Activated naive CD8-positive, alpha-beta T cell (primary cell): ENCODE measurements at regions not wholly inside any gene's neighbourhood (a gene's known extent, or its start where the extent isn't known, plus 50 kb on each side); places are given as distances from the start of the nearest gene placed in this dataset.
"Not testable (repeated sequence)": the region's sequence is repeated elsewhere in the genome, so short reads cannot be mapped to it uniquely, and the experiment has no call there.

Experiments used
- H3K27ac Mint-ChIP-seq: one replicate; pipeline ENCODE4 v1.8.0; 2021; ENCODE audit warnings: mixed read lengths
- H3K27me3 Mint-ChIP-seq: one replicate; pipeline ENCODE4 v1.8.0; 2021; ENCODE audit warnings: mixed read lengths
- H3K36me3 Mint-ChIP-seq: one replicate; pipeline ENCODE4 v1.8.0; 2021; ENCODE audit warnings: mixed read lengths
- H3K4me1 Mint-ChIP-seq: one replicate; pipeline ENCODE4 v1.8.0; 2021; ENCODE audit warnings: low read depth, mixed read lengths
- H3K4me3 Mint-ChIP-seq: one replicate; pipeline ENCODE4 v1.8.0; 2021; ENCODE audit warnings: mild to moderate bottlenecking, mixed read lengths
- H3K9me3 Mint-ChIP-seq: one replicate; pipeline ENCODE4 v1.8.0; 2021; ENCODE audit warnings: low read depth, mixed read lengths

DNA sequence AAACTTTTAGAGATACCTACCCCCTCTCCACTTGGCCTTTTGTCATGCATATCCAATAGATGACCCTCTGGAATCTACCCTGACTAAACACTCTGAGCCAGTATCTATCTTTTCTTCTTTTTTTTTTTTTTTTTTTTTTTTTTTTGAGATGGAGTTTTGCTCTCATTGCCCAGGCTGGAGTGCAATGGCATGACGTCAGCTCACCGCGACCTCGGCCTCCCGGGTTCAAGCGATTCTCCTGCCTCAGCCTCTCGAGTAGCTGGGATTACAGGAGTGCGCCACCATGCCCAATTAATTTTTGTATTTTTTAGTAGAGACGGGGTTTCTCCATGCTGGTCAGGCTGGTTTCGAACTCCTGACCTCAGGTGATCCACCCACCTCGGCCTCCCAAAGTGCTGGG lies 50.8 kb upstream of the GRIN2B start:
- not testable (repeated sequence) for H3K4me3 Mint-ChIP-seq, H3K36me3 Mint-ChIP-seq, H3K27me3 Mint-ChIP-seq

DNA sequence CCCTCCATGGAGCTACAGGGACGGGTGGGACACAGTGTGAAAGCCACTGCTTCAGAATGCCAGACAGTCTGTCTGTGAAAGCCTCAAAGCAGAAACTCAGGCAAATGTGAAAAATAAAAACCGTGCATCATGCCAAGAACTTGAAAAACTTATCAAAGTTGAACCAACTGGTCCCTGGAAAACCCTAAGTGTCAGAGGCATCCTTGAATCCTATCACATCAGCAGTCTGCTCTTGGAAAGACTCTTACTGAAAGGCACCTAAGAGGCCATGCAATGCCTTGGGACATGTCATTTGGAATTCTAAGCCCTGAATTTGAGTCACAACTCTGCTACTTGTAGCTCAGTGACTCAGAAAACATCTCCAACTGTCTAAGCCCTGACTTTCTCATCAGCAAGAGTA lies 62.4 kb upstream of the GRIN2B start:
- Mint-ChIP-seq H3K27me3 (no peaks in the 10 kb centered on the region), H3K36me3 (no peaks in the 10 kb centered on the region), H3K4me1 (no peaks in the 10 kb centered on the region), H3K9me3 (peaks cover 6% of the 10 kb centered on the region), H3K4me3 (no peak overlapping the region), H3K27ac (no peak overlapping the region)

More for the DNA sequence above, 50.8 kb upstream of the GRIN2B start:
- H3K27ac Mint-ChIP-seq, H3K4me1 Mint-ChIP-seq, H3K9me3 Mint-ChIP-seq: not testable (repeated sequence)

DNA sequence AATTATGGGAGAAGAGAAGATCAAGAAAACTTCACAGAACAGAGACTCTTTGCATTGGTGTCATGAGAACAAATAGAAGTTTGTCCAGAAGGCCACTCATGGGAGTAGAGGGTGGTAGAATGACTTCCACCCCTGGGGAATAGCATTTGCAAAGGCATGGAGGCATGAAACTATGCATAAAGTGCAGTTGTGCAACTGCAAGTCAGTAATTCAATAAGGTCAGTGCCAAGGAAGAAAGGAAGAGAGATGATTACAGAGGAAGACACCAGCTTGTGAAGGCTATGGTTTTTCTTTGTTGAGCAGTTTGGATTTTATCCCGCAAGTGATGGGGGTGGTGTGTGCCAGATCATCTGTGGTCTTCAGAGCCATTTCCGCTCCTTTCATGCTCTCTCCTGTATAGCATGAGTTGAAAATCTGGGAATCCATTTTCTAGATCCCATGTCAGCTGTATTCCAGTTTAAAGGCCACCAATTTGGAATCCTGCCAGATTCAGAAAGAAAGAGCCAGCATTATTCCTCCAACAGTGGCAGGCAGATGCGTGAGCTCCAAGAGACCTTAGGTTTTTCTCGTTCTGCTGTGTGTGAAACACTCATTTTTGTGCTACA lies 67.6 kb upstream of the GRIN2B start:
- Mint-ChIP-seq H3K27ac (no peak overlapping the region), H3K4me3 (no peak overlapping the region), H3K4me1 (no peaks in the 10 kb centered on the region), H3K27me3 (no peaks in the 10 kb centered on the region), H3K36me3 (no peaks in the 10 kb centered on the region), H3K9me3 (no peaks in the 10 kb centered on the region)

DNA sequence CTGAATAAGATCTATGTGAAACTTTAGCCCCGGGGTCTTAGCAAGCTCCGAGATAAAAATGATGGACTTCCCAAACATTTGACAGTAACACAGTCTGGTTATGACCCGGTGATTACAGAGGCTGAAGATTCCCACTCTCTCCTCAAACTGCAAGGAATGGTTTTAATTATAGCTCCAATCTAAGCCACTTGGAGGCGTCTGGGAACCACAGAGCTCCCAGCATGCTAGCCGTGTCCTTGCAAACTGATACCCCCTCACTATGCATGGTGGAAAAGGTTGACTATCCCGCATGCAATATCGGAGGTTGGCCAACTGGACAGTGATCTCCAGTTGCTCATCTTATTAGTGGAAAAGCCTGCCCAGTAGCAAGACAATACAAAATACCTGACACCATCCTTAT lies 76.5 kb upstream of the GRIN2B start:
- Mint-ChIP-seq H3K4me1 (no peaks in the 10 kb centered on the region), H3K9me3 (no peaks in the 10 kb centered on the region), H3K27ac (no peak overlapping the region), H3K4me3 (no peak overlapping the region), H3K36me3 (no peaks in the 10 kb centered on the region), H3K27me3 (peaks cover 8% of the 10 kb centered on the region)

DNA sequence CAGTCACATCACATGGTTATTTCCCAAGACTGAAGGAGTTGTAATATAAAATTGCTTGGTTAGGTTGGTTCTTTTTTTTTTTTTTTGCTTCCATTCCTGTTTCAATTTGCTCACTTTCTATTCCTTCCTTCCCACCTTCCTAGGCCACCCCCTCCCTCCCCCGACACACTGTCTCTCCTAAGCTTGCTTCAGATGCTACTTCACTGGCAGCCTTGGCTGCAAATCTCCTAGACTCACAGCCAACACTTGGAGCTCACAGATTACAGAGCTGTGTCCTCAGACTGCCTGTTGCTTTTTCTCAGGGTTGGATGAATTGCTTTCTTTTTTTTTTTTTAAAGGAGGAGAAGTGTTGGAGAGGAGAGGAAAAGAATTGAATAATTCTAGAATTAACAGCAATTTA lies 77.3 kb upstream of the GRIN2B start:
- Mint-ChIP-seq H3K9me3 (no peaks in the 10 kb centered on the region), H3K27ac (no peak overlapping the region), H3K4me1 (no peaks in the 10 kb centered on the region), H3K36me3 (no peaks in the 10 kb centered on the region), H3K4me3 (no peak overlapping the region), H3K27me3 (peaks cover 9% of the 10 kb centered on the region)

DNA sequence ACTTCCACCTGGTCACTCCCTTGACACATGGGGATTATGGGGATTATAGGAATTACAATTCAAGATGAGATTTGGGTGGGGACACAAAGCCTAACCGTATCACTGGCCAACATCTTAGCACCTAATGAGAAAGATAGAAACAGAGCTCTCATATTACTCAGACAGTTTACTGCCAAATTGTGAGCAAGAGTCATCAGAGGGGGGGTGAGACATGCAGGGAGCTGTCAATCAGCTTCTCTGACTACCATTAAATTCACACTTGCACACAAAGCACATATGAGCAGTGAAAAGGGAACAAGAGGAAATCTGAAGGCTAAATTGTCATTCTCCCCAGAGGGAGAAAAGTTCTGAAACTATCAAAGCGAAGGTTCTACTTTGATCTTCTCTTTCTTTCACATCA lies 78.1 kb upstream of the GRIN2B start:
- Mint-ChIP-seq H3K27me3 (peaks cover 9% of the 10 kb centered on the region), H3K4me1 (no peaks in the 10 kb centered on the region), H3K36me3 (no peaks in the 10 kb centered on the region), H3K4me3 (no peak overlapping the region), H3K27ac (no peak overlapping the region), H3K9me3 (no peaks in the 10 kb centered on the region)

DNA sequence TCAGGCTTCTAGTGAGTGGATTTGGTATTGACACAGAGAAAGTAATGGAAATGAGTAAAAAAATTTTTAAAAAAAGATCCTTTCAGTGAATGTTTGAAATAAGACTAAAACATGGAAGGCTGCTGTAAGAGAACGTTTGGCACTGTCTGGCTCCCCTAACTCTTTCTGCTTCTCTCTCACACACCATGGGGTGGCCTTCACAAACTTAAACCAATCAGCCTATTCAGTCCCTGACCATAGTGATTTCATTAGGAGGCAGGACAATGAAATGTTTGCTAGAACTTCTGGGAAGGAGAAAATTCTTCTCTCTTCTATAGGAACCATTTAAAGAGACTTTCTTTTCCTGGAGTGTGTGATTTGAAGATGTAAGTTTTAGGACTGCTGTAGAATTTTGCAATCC lies 84.2 kb upstream of the GRIN2B start:
- Mint-ChIP-seq H3K27ac (no peak overlapping the region), H3K27me3 (peaks cover 3% of the 10 kb centered on the region), H3K9me3 (no peaks in the 10 kb centered on the region), H3K4me3 (no peak overlapping the region), H3K4me1 (no peaks in the 10 kb centered on the region), H3K36me3 (no peaks in the 10 kb centered on the region)

DNA sequence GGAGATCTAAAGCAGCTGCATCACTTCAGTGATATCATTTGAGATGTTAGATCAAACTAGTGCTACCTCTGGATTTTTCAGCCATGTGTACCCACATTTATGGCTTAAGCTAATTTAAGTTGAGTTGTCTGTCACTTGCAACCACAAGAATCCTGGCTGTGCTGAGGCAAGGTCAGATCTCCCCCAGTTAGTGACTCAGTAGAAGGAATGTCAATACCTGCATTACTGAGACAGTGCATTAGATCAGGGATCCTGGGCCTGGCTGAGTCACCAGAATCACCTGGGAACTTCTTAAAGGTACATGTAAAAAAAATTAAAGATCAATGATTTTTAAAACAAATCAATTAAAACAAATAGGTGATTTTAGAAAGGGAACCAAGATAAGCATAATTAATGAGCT lies 84.6 kb upstream of the GRIN2B start:
- Mint-ChIP-seq H3K36me3 (no peaks in the 10 kb centered on the region), H3K4me1 (no peaks in the 10 kb centered on the region), H3K27ac (no peak overlapping the region), H3K9me3 (no peaks in the 10 kb centered on the region), H3K4me3 (no peak overlapping the region), H3K27me3 (peaks cover 3% of the 10 kb centered on the region)

DNA sequence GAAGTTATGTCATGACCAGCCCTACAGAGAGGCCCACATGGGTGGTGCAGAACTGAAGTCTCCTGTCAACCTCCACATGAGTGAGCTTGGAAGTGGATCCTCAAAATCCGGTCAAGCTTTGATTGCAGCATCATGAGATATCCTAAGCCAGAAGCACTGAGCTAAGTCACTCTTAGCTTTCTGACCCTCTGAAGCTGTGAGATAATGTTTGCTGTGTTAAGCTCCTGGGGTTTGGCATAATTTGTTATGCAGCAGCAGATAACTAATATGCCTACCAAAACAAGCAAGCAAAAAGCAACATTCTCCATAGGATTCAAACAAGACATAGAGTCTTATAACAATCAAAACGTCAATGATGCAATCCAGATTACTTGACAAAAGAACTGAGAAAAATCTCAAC lies 87.6 kb upstream of the GRIN2B start:
- H3K4me3 Mint-ChIP-seq = no peak overlapping the region
- H3K9me3 Mint-ChIP-seq = no peaks in the 10 kb centered on the region
- no peaks in the 10 kb centered on the region for H3K4me1 Mint-ChIP-seq
- no peak overlapping the region for H3K27ac Mint-ChIP-seq
- peaks cover 1% of the 10 kb centered on the region for H3K27me3 Mint-ChIP-seq
- no peaks in the 10 kb centered on the region for H3K36me3 Mint-ChIP-seq

DNA sequence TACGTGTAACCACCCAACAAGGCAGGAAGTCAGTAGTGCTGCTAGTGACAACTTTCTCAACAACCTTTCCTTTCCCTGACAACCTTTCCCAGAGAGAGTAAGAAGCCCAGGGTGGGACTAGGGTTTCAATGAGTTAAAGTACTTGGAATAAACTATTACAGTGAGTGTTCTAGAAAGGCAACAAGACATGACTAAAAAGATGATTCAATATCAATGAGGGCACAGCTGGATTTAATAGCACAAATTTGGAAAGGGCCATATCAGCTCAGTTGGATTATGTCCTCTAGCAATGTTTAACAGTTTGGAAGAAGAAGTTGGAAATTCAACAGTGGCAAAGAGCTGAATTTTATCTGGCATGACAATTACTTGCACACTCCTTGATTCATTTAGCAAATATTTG lies 90.4 kb upstream of the GRIN2B start:
- Mint-ChIP-seq H3K9me3 (peaks cover 2% of the 10 kb centered on the region), H3K36me3 (no peaks in the 10 kb centered on the region), H3K27me3 (peaks cover 1% of the 10 kb centered on the region), H3K4me3 (no peak overlapping the region), H3K27ac (no peak overlapping the region), H3K4me1 (no peaks in the 10 kb centered on the region)

DNA sequence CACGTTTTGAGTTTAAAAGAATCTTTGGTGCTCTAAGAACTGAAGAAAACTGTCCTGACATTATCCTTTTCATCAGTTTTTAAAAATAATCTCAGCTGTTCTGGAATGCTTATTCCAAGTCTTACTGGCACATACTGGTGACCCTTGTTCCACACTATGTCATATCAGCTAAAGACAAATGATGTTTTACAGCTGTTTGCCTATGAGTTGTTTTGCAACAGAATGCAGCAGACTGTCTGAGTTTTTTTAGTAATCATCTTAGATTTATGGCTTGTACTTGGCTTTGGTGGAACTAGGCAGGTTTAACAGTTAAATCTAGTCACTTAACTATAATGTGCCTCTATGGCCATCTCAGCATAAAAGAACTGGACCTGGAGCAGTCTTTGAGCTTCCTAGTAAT lies 91.6 kb upstream of the GRIN2B start:
- H3K27ac Mint-ChIP-seq = no peak overlapping the region
- no peaks in the 10 kb centered on the region for H3K4me1 Mint-ChIP-seq
- H3K27me3 Mint-ChIP-seq = peaks cover 1% of the 10 kb centered on the region
- H3K4me3 Mint-ChIP-seq = no peak overlapping the region
- no peaks in the 10 kb centered on the region for H3K36me3 Mint-ChIP-seq
- H3K9me3 Mint-ChIP-seq = peaks cover 5% of the 10 kb centered on the region

DNA sequence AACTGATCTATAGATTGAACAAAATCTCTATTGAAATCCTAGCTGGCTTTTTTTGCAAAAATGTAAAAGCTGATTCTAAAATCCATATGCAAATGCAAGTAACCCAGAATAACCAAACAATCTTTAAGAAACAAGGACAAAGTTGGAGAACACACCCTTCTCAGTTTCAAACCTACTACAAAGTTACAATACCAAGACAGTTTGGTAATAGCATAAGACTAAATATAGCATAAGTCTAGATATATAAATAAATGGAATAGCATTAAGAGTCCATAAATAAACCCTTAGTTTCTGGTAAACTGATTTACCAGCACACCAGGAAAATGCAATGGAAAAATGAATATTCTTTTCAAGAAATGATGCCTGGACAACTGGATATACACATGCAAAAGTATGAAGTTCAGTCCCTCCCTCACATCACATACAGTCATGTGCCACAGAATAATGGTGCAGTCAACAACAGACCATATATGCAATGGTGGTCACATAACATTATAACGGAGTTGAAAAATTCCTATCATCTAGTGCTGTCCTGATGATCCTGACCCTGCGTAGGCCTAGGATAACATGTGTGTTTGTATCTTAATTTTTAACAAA lies 94.5 kb upstream of the GRIN2B start:
- Mint-ChIP-seq H3K9me3 (peaks cover 5% of the 10 kb centered on the region), H3K27me3 (peaks cover 1% of the 10 kb centered on the region), H3K36me3 (no peaks in the 10 kb centered on the region), H3K4me3 (no peak overlapping the region), H3K4me1 (no peaks in the 10 kb centered on the region), H3K27ac (no peak overlapping the region)

DNA sequence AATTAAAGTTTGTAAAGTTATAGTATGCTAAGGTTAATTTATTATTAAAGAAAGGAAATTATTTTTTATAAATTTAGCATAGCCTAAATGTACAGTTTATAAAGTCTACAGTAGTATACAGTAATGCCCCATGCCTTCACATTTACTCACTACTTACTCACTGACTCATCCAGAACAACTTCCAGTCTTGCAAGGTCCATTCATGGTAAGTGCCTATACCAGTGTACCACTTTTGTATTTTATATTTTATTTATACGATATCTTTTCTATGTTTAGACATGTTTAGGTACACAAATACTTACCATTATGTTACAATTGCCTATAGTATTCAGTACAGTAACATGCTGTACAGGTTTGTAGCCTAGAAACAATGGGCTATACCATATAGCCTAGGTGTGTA lies 95.1 kb upstream of the GRIN2B start:
- H3K4me1 Mint-ChIP-seq = no peaks in the 10 kb centered on the region
- H3K27me3 Mint-ChIP-seq = peaks cover 1% of the 10 kb centered on the region
- no peak overlapping the region for H3K4me3 Mint-ChIP-seq
- H3K27ac Mint-ChIP-seq = no peak overlapping the region
- no peaks in the 10 kb centered on the region for H3K36me3 Mint-ChIP-seq
- H3K9me3 Mint-ChIP-seq = peaks cover 5% of the 10 kb centered on the region

DNA sequence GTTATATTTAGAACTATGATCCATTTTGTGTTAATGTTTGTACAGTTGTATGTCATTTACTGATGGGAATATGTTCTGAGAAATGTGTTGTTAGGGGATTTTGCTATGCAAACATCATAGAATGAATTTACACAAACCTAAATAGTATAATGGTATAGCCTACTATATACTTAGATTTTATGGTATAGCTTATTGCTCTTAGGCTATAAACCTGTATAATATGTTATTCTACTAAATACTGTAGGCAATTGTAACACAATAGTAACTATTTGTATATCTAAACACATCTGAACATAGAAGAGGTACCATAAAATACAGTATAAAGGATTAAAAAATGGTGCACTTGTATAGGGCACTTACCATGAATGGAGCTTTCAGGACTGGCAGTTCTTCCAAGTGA lies 105.4 kb upstream of the GRIN2B start:
- H3K27ac Mint-ChIP-seq = no peak overlapping the region
- H3K27me3 Mint-ChIP-seq = peaks cover 1% of the 10 kb centered on the region
- H3K9me3 Mint-ChIP-seq = no peaks in the 10 kb centered on the region
- no peaks in the 10 kb centered on the region for H3K4me1 Mint-ChIP-seq
- no peaks in the 10 kb centered on the region for H3K36me3 Mint-ChIP-seq
- no peak overlapping the region for H3K4me3 Mint-ChIP-seq

DNA sequence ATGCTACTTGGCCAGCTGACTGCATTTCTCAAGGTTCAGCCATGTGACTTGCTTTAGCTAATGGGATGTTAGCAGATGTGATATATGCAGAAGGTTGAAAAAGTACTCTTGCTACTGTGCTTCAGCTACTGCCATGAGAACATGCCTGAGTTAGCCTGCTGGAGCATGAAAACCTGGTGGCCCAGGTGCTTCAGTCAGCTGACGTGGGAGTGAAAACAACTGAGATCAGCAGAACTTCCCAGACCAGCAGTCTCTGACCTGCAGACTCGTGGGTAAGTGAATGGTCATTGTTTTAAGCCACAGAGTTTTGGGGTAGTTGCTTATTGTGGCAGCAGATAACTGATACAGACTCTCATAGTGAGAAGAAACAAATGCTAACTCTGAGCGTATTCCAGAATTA lies 118.6 kb upstream of the GRIN2B start:
- H3K27me3 Mint-ChIP-seq = peaks cover 3% of the 10 kb centered on the region
- no peak overlapping the region for H3K27ac Mint-ChIP-seq
- H3K4me1 Mint-ChIP-seq = no peaks in the 10 kb centered on the region

DNA sequence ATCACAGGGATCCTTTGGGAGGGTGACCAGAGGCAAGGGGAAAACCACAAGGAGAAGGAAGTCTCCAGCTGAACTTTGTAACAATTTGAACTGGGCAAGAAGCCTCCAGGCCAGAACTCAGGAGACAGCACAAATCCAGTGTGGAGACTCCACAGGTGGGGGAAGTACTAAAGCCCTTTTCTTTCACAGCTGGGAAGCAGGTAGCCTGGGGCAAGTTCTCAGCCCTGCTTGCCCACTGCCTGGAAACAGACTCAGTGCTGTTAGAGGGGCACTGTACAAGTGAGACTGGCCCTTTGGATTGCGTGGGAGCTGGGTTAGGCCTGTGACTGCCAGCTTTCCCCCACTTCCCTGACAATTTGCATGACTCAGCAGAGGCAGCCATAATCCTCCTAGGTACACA lies 120.2 kb upstream of the GRIN2B start:
- H3K4me3 Mint-ChIP-seq = not testable (repeated sequence)

More for the DNA sequence above, 118.6 kb upstream of the GRIN2B start:
- Mint-ChIP-seq H3K4me3 (no peak overlapping the region), H3K36me3 (no peaks in the 10 kb centered on the region), H3K9me3 (peaks cover 11% of the 10 kb centered on the region)

More for the DNA sequence above, 120.2 kb upstream of the GRIN2B start:
- H3K9me3 Mint-ChIP-seq = peaks cover 11% of the 10 kb centered on the region
- H3K36me3 Mint-ChIP-seq, H3K27me3 Mint-ChIP-seq, H3K4me1 Mint-ChIP-seq, H3K27ac Mint-ChIP-seq: not testable (repeated sequence)
